AG08396 (cell line): ENCODE measurements at regions not wholly inside any gene's neighbourhood (a gene's known extent, or its start where the extent isn't known, plus 50 kb on each side); places are given as distances from the start of the nearest gene placed in this dataset.

Experiments used
- DNase-seq: peaks from one replicate; pipeline ENCODE4 v3.0.0; 2012; ENCODE audit warnings: low spot score, mixed read lengths

DNA sequence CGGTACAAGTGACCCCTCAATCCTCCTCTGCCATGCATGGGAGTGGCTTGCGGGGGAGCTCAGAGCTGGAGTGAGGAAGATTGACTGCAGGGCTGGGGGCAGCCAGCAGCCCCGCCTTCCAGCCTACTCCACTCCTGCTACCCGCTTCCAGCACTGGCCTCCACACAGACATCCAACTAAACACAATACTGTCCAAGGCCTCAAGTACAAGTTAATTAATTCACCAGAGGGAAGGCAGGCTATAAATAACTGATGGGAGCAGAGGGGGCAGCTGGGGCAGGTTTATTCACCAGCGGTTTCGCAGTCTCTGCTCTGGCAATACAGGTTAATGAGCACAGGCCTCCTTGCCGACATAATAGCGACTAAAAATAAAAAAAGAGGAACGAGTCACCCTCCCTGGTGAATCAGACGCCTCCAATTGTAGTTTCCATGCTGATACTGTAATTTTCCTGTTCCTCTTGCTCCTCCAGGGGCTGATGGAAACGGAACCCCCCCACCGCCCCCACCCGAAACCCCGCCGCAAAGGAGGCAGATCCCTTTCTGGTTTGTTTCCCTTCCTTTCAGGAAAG lies 166.4 kb upstream of the TLE3 start:
- DNase-seq, result no peak

DNA sequence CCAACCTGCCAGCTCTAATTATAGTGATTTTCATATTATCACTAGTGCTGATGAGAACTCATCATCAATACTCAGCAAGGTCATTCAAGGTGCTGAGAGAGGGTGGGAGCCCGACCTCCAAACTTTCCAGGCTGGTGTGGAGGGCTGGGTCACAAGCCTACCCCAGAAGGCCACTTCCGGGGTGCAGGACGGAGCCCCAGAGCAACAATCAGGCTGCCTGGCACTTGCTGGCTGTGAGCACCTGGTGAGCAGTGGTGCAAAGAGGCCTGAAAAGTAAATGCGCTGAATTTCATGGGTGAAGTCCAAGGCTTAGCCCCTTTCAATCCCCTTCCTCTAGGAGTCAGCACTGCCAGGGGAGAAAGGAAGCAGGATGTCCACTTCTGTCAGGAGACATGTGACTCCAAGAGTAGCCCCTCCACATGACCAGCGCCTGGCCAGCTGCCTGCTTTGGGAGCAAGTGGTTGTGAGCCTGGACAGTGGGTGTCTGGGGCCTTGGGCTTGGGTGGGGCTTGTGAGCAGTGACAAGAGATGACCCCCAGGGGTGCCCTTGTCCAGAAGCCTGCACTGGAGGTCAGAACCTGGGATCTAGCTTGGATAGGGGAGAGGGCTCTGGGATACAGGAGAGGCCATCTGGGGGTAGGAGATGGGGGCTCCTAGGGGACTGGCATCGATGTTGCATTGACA lies 165.0 kb upstream of the TLE3 start:
- no peak for DNase-seq

DNA sequence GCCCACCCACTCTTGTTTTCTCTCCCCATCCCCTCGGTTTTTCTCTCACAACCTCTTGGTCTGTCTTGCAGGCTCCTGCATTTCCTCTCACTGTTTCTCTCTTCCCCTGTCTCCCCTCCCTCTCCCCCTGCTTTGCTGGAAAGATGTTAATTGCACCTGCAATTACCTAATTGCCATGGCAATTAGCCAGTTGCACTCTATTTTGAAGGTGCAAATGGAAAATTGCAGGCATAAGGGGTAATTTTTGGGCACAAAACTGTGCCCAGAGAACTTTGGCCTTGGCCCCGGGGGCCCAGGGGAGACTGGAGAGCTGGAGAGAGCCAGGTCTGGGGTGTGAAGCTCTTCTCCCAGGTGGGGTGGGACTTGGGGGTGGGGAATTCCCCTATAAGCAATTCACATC lies 164.5 kb upstream of the TLE3 start:
- no peak for DNase-seq

DNA sequence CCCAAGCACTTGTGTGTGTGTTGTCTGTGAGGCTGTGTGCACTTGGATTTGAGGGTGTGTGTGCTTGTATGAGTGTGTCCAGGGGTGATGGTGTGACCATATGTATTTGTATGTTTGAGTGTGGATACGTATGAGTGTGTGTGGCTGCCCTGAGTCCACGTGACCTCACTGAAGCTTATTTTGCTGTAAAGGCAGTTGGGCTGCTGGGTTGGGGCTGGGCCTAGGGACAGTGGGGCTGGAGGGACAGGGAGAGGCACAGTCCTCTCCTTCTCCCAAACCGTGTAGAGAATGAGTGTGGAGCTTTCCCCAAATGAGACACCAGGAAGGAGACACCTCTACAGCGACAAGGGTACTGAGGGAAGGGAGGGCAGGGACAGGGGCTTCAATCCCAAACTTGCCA lies 163.4 kb upstream of the TLE3 start:
- no peak for DNase-seq

DNA sequence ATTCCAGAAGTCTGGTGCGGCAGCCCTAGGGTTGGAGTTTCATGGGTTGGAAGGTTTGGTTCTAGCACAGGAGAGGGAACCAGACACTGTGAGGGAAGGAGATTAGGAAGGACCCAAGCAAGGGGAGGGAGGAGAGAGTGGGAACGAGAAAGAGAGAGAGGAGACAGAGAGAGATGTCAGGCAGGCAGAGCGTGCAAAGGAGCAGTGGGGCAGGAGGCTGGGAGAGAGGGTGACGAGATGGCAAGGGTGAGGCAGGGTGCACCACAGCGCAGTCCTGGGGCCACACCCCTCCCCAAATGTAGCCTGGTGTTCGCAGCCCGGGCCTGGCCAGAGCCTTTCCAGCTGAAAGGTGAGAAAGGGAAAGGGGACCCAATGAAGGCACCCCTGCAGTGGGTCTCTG lies 162.9 kb upstream of the TLE3 start:
- no peak for DNase-seq

DNA sequence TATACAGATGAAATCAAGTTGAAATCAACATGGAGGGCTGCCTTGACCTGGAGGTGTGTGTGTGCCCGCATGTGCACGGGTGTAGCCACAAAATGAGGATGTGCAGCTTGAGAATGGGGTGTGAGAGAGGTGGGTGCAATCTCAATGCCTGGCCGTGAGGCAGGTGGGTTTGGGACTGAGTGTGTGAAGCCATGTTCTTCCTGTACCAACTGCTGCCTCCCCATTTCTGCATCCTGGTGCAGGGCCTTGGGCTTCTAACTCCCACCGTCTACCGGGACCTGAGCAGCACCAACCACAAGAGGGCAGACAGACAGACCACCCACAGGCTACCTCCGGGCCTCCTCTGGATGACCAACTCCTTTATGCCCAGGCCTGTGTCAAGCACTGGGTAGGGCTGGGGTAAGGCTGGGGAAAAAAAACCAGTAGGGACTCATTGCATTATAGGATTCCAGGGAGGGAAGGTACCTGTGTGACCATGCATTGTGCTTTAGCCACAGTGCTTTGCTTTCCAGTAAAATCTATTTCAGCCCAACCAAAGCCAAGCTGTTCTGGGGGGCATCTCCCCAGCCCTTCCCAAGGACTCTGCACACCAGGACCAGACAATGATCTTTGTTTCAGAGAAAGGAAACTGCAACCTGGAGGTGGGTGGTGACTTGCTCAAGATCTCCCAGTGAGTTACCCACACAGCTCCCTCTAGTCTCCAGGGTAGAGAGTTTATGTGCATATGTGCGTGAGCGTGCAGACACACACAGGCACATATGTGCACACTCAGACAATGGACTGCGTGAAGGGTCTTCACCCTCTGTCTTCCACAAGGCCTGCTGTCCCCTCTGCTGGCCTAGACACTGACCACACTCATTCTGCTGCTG lies 162.2 kb upstream of the TLE3 start:
- DNase-seq, result no peak

DNA sequence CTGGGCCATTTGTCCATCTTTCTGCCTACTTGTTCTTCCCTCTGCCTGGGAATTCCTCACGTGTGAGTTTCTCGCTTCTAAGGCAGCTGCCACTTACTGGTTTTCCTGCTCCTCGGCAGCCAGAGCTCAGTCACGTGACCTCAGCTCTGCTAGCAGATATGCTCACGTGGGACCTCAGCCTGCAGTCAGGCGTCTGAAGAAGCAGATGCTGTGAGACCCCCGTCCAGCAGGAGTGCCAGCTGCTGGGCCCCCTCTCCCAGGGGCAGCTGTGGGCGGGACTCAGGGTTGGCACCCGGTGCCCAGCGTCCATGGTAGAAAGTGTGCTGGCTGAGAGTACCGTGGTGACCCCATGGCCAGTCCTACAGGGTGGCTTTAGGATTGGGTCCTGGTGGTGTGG lies 161.3 kb upstream of the TLE3 start:
- DNase-seq, result peak; percentile 74

DNA sequence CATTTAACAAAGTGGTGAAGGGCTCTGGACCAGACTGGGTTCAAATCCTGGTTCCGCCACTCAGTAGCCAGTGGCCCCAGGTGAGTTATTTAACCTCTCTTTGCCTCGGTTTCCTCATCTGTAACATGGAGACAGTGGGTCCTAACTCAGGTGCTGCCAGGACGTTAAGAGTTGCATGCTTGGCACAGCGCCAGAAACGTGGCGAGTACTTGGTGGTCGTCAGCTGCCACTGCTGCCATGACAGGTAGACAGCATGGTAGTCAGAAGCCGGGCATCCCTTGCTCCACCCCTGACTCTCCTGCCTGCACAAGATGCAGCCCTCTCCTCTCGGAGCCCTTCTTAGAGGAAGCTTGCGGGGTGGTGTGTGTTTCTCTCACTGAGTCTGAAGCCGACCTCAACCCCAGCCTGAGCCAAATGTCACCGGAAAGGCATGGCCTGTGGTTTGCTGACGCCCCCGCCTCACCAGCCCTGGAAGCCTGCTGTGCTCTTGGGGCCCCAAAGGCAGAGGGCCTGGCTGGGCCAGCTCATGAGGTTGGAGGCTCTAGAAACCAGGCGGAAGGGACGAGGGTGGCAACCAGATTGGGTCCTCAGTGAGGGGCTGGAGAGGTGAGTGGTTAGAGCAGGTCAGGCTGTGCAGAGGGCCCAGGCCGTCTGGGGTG lies 160.8 kb upstream of the TLE3 start:
- DNase-seq, result no peak

DNA sequence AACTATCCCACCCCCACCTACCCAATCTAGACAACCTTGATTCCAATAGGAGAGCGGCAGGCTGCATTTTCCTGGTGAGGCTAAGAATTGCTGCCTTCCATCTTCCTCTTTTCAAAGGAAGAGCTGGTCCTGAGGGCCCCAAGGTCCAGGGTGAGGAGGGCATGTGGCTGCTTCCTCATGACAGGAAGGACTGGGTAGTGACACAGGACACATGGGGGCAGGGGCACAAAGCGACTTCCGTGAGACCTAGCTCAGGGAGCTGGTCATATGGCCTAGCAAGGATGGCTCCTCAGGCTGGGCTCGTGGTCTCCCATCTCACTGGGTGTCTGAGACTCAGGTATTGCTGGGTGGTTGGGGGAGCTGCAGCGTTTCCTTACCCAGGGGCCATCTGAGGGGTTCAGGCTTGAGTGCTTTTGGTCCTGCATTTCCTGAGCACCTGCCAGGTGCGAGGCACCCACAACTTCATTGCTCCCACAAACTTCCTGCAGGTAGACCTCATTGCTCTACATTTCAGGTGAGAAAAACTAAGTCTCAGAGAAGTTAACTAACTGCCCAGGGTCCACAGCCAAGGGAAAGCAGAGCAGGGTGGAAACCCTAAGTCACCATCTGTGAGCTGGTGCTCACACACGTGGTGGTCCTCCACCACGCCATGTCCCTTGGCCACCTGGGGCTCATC lies 160.0 kb upstream of the TLE3 start:
- DNase-seq, result no peak

DNA sequence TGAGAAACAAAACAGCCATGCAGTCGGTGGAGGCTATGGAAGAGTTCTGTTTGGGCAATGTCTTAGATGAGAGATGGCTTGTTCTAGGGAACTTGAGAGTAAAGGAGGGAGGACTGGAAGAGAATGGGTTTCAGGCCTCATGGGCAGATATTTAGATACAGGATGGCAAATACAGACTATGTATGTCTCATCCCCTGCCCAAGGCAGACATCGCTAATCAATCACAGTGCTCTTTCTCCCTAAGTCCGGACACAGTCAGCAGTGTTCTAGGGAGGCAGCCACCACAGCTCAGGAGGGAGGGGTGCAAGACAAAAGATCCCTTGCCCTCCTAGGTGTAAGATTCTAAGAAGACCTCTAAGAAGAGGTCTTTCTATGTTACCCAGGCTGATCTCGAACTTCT lies 159.3 kb upstream of the TLE3 start:
- DNase-seq, result no peak

DNA sequence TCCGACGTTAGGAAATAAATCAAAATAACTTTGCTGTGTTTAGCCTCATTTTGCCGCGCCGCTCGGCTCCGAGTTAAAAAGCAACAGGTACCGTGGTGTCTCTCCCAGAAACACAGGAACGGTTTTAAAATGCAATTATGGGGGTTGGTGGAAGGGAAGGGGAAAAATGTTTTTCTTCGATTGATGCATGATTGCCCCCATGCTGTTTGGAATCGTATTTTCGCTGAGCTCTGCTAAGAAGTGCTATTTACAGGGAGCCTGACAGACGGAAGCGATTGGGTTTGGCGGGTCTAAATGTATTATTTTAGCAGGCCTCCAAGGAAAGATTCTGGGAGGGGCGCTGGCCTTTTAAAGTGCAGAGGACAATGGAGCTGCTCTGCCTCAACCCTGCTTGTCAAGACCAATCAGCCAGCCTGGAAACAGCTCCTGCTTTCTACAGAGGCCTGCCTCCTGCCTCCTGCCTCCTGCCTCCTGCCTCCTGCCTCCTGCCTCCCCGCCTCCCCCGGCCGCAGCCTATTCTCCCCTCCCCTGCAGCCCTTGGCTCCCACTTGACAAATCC lies 156.7 kb upstream of the TLE3 start:
- no peak for DNase-seq

DNA sequence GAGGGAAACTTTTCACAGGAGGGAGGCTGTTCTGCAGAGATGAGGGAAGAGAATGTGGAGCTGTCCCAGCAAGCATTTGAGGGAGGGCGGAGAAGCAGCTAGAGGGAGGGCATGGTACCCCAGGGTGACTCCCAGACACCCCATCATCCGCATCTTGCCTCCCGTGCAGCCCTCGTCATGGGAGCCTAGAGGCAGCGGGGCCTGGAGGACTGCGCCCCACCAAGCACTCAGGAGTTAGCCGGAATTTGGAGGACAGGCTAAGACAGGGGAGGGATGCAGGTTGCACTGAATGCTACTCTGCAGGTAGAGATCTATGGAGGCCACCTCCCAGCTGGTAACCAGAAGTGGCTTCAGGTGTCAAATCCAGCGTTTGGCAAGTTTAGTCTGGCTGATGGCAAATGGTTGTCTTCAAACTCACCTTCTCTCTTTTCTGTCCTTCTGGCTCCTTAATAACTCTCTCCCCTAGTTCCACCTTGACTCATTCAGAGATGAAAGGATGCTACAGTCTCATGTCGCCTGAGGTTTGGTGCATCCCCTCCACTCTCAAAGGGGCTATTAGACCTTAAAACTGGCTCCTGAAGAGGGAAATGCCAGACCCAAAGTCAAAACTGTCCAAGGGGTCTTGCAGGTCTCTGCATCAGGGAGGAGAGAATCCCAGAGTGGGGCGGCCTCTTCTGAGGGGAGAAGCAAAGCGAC lies 155.9 kb upstream of the TLE3 start:
- no peak for DNase-seq

DNA sequence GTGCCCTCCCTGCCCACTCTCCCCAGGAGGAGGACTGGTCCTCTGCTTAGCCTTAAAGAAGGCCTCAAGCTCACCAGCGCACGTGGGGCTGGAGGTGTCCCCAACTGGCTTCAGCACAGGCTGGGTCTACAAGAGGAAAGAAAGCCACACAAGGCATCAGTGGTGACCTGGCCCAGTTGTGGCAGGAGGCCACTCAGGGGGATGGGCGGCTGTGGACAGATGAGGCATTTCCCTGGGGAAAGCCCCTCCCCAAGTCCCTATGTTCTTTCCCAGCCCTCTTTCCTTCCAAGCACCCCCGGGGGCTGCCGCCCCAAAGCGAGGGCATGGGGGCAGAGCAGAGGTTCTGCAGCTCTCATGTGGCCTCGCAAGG lies 155.2 kb upstream of the TLE3 start:
- DNase-seq, result no peak

DNA sequence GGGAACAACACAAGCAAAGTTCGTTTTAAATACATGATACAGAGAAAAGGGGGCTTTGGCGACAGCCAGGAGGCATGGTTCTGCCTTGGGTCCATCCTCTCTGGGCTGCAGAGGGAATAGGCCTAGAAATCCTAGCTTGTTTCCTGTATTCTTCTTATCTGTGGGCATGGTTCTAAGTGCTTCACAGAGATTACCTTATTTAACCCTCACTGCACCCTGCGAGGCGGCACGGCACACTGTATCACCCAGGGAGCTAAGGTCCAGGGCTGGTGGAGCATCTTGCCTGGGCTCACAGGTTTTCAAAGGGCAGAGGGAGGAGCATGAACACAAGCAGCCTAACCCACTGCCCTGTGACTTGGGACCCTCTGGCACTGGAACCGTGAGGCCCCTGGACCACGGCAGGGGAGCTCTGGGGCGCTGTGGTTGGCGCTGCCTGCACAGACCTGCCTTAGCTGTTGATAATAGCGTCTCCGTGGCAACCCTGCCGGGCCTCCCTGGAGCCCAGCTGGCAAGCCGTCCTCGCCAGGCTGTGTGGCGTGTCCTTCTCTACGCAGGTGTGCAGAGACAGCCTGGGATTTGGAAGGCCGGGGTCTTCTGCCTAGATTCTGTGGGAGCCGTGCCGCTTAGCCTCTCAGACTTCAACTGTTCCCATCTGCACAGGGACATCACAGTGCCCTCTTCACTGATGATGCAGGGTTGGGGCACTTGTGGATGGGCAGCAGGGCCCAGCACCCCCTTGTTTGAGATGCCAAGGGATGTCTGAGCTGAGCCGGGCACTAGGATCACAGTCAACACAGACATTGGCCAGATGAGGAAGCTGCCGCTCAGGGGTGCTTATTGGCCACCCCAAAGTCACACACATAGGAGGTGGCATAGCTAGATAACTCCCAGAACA lies 154.6 kb upstream of the TLE3 start:
- no peak for DNase-seq

DNA sequence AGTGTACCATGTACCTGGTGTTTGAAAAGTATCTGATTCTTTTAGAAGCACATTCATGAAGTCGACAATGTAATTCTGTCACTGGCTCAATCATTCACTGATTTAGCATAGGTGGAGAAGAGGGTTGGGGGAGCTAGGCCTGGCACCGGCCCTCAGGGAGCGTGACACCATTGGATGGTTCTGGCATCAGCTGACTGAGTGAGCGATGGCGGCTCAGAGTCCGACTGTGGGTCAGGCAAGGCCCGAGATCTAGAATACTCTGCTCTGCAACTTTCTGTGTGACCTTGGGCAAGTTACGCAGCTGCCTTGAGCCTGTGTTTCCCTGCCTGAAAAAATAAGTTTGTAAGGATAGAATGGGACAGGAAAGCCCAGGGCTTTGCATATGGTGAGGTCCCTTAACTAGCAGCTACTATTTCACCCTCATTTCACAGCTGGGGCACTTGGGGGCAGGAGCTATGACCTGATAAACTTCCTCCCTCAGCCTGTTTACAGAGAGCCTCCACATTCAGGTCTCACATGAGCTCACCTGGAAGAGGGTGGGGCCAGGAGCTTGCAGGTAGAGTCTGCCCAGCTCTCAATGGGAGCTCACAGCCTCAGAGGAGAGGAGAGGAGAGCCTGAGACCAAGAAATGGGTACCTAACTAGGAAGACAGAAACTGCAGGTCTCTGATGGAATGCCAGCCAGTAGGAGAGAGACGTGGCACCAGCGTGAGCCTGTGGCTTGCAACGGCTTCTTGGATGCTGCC lies 153.7 kb upstream of the TLE3 start:
- DNase-seq, result no peak

DNA sequence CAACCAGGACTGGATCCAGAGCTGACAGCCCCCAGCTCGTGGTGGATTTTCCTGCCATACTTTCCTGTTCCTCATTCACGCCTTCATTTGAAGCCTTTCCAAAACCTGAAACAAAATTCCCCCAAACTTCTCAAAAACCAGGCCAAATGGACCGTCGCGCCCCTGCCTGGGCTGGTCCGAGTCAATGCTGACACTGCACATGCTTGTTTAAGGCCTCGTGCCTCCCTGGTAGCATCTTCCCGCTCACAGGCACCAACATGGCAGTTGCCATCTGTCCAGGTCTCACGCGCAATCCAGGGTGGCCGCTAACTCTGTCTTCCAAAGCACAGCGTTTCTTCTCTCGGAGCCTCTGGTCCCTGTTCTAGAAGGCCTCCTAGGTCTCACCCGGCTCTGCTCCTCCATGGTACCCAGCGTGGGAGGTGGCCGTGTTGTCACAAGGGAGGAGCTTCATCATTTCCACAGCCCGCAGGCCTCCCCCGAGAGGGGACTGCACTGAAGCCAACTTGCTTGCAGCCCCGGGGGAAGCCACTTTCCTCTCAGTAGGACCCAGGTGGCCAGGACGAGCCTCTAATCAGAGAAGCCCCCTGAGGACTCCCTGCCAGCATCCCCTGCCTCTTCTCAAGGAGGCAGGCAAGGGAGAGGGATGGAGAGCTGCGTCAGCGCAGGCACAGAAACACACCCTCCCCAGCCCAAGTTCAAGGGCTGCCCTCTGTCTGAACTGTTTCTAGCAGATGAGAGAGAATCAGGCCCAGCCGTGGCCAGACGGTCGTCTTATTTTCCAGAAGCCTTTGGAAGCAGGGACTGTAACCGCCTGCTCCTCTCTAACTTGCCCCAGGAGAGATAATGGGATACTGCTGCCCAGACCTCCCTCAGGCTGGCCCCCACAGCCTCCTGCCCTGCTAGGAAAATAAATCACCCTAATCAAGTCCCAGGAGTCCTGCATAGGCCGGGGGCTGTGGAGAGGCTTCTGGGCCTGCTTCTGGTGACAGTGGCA lies 152.8 kb upstream of the TLE3 start:
- DNase-seq, result no peak

DNA sequence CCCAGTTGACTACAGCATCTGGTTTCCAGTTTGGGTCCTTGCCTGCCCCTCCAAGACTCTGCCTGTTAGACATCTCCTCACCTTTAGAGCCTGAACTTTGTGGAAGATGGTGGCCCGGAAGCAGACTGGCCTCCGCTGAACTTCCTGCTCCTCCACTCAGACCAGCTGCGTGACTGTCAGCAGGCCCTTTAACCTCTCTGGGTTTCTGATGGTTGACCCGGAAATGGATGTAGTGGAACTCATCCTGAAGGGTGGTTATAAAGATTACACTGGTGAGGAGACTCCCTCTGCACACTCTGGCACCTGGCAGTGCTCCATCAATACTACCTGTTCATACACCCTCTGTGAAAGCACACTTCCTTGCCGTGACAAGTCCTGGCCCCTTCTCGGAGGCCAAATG lies 151.9 kb upstream of the TLE3 start:
- DNase-seq, result no peak
